IPS DF 6.9 (cell line): ENCODE measurements at regions not wholly inside any gene's neighbourhood (a gene's known extent, or its start where the extent isn't known, plus 50 kb on each side); places are given as distances from the start of the nearest gene placed in this dataset.

Experiments
- DNase-seq: peaks from one replicate; pipeline ENCODE4 v3.0.0-alpha.2; 2013; ENCODE audit warnings: low read depth, low spot score
- H3K27ac ChIP-seq: one replicate; pipeline ENCODE4 v1.5.1; 2013; ENCODE audit warnings: low read length, control low read depth
- H3K27me3 ChIP-seq: 2 replicates; pipeline ENCODE4 v1.6.1; 2013; ENCODE audit warnings: mild to moderate bottlenecking, low read length; ENCODE audit not compliant: control insufficient read depth, insufficient read depth
- H3K36me3 ChIP-seq: 2 replicates; pipeline ENCODE4 v1.6.1; 2013; ENCODE audit warnings: low read length; ENCODE audit not compliant: control insufficient read depth, insufficient read depth
- H3K4me1 ChIP-seq: 2 replicates; pipeline ENCODE4 v1.6.1; 2013; ENCODE audit warnings: low read length; ENCODE audit not compliant: control insufficient read depth, insufficient read depth
- H3K4me3 ChIP-seq: 2 replicates; pipeline ENCODE4 v1.5.1; 2013; ENCODE audit warnings: mild to moderate bottlenecking, low read length
- H3K9me3 ChIP-seq: 2 replicates; pipeline ENCODE4 v1.6.1; 2013; ENCODE audit warnings: low read length, inconsistent platforms; ENCODE audit not compliant: control insufficient read depth, insufficient read depth
- WGBS: extraction: QIAGEN DNeasy Blood & Tissue Kit; methylation state at CpG from one replicate; pipeline ENCODE4 v1.1.7; 2013; ENCODE audit warnings: mixed read lengths, missing lambda C conversion rate; ENCODE audit not compliant: insufficient read length, insufficient coverage; 5-methylcytosine and 5-hydroxymethylcytosine counted together

GRCh38 chr10:64089648-64090047 lies 568.4 kb downstream of the REEP3 start:
- H3K4me1 ChIP-seq, result 0 out of 2 replicates have a peak, but pooled peaks cover 1% of the 10 kb centered on the region
- no CpG with 5 or more reads among the region's 2 CpGs for WGBS
- no peak for DNase-seq
- H3K27me3 ChIP-seq, result no peaks in the 10 kb centered on the region; the same call in 1 of the 2 replicates
- no peaks in the 10 kb centered on the region for H3K36me3 ChIP-seq
- no peak overlapping the region for H3K4me3 ChIP-seq
- no peaks in the 10 kb centered on the region for H3K9me3 ChIP-seq
- H3K27ac ChIP-seq, result no peak overlapping the region

GRCh38 chr10:64090865-64091264 lies 569.7 kb downstream of the REEP3 start:
- Histone ChIP-seq H3K27me3 (no peaks in the 10 kb centered on the region; the same call in 1 of the 2 replicates), H3K36me3 (no peaks in the 10 kb centered on the region), H3K9me3 (no peaks in the 10 kb centered on the region), H3K4me1 (no peaks in the 10 kb centered on the region), H3K27ac (no peak overlapping the region), H3K4me3 (no peak overlapping the region)
- DNase-seq, result no peak
- WGBS, result no CpG with 5 or more reads among the region's 3 CpGs

- no peak for DNase-seq
- no peak overlapping the region for H3K27ac ChIP-seq
- no peak overlapping the region for H3K4me3 ChIP-seq
- no peaks in the 10 kb centered on the region; the same call in 1 of the 2 replicates for H3K27me3 ChIP-seq
- no peaks in the 10 kb centered on the region for H3K4me1 ChIP-seq
- no peaks in the 10 kb centered on the region for H3K36me3 ChIP-seq
- no CpG with 5 or more reads among the region's 4 CpGs for WGBS
- H3K9me3 ChIP-seq, result no peaks in the 10 kb centered on the region
Observed at GRCh38 chr10:64091897-64092296, 570.7 kb downstream of the REEP3 start.

- no peak for DNase-seq
- H3K27ac ChIP-seq, result no peak overlapping the region
- no peaks in the 10 kb centered on the region for H3K27me3 ChIP-seq
- no peaks in the 10 kb centered on the region for H3K4me1 ChIP-seq
- H3K4me3 ChIP-seq, result no peak overlapping the region
- H3K36me3 ChIP-seq, result no peaks in the 10 kb centered on the region
- 100% methylated on average over 1 of the region's 3 CpGs for WGBS
- H3K9me3 ChIP-seq, result no peaks in the 10 kb centered on the region
Observed at GRCh38 chr10:64093304-64093703, 572.1 kb downstream of the REEP3 start.

GRCh38 chr10:64093946-64094535 lies 572.8 kb downstream of the REEP3 start:
- Histone ChIP-seq H3K27me3 (no peaks in the 10 kb centered on the region), H3K4me1 (no peaks in the 10 kb centered on the region), H3K9me3 (no peaks in the 10 kb centered on the region), H3K27ac (no peak overlapping the region), H3K4me3 (no peak overlapping the region), H3K36me3 (no peaks in the 10 kb centered on the region)
- no peak for DNase-seq
- no CpG with 5 or more reads among the region's 3 CpGs for WGBS

- no peak for DNase-seq
- H3K36me3 ChIP-seq, result no peaks in the 10 kb centered on the region
- no CpG with 5 or more reads among the region's 4 CpGs for WGBS
Observed at GRCh38 chr10:64096941-64097340, 575.7 kb downstream of the REEP3 start.

GRCh38 chr10:64097391-64098122 lies 576.4 kb downstream of the REEP3 start:
- H3K4me1 ChIP-seq, result no peaks in the 10 kb centered on the region
- no peak overlapping the region for H3K27ac ChIP-seq
- no peaks in the 10 kb centered on the region for H3K36me3 ChIP-seq
- H3K9me3 ChIP-seq, result no peaks in the 10 kb centered on the region
- no peak for DNase-seq
- 100% methylated on average over 4 of the region's 9 CpGs for WGBS
- H3K27me3 ChIP-seq, result no peaks in the 10 kb centered on the region
- H3K4me3 ChIP-seq, result no peak overlapping the region; the same call in 1 of the 2 replicates

More at GRCh38 chr10:64096941-64097340, 575.7 kb downstream of the REEP3 start:
- Histone ChIP-seq H3K27ac (no peak overlapping the region), H3K4me3 (no peak overlapping the region; the same call in 1 of the 2 replicates), H3K9me3 (no peaks in the 10 kb centered on the region), H3K27me3 (no peaks in the 10 kb centered on the region), H3K4me1 (no peaks in the 10 kb centered on the region)

GRCh38 chr10:64098994-64099393 lies 577.8 kb downstream of the REEP3 start:
- Histone ChIP-seq H3K27me3 (no peaks in the 10 kb centered on the region), H3K4me3 (no peak overlapping the region), H3K36me3 (no peaks in the 10 kb centered on the region), H3K4me1 (no peaks in the 10 kb centered on the region), H3K9me3 (no peaks in the 10 kb centered on the region), H3K27ac (no peak overlapping the region)
- DNase-seq, result no peak
- no CpG with 5 or more reads among the region's 1 CpG for WGBS

GRCh38 chr10:64101606-64102263 lies 580.5 kb downstream of the REEP3 start:
- Histone ChIP-seq H3K27ac (no peak overlapping the region), H3K27me3 (no peaks in the 10 kb centered on the region), H3K4me3 (no peak overlapping the region), H3K4me1 (no peaks in the 10 kb centered on the region), H3K9me3 (no peaks in the 10 kb centered on the region), H3K36me3 (no peaks in the 10 kb centered on the region)
- WGBS, result no CpG with 5 or more reads among the region's 3 CpGs
- no peak for DNase-seq

- Histone ChIP-seq H3K27ac (no peak overlapping the region), H3K36me3 (no peaks in the 10 kb centered on the region), H3K4me1 (no peaks in the 10 kb centered on the region), H3K4me3 (no peak overlapping the region), H3K9me3 (no peaks in the 10 kb centered on the region), H3K27me3 (no peaks in the 10 kb centered on the region)
- WGBS, result no CpG with 5 or more reads among the region's 1 CpG
- DNase-seq, result no peak
Observed at GRCh38 chr10:64102264-64102633, 581.0 kb downstream of the REEP3 start.
